Fibroblast of pulmonary artery (primary cell): ENCODE measurements at regions not wholly inside any gene's neighbourhood (a gene's known extent, or its start where the extent isn't known, plus 50 kb on each side); places are given as distances from the start of the nearest gene placed in this dataset.

Source experiments
- DNase-seq: peaks from one replicate; pipeline ENCODE4 v3.0.0-alpha.2; 2010; ENCODE audit warnings: low read depth
- H3K4me3 ChIP-seq: replicated peaks from 2 replicates; pipeline ENCODE4 v1.5.1; 2011; ENCODE audit warnings: low read depth, mild to moderate bottlenecking, control low read depth, low read length, moderate library complexity
- TF ChIP-seq, protein P1 (sequence below): IDR thresholded peaks from 2 replicates; pipeline ENCODE4 v1.5.1; 2011; ENCODE audit warnings: mild to moderate bottlenecking, control low read depth, low read length, inconsistent platforms; ENCODE audit errors: missing control alignments

DNA sequence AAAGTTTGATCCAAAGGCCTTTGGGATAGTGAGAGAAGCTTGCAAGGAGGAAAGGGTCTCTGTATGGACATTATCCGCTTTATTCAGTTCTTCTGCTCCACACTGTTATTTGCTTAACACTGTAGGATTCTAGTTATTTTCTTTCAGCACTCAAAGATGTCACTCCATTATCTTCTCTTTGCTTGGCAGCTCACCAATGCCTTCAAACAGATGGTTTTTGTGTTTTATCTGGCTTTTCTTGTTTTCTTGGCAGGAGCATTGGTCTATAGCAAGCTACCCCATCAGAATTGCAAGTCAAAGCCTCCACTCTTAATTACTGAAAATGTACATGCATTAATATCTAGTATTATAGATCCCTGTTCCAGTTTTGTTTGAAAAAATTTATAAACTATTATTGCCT lies 138.8 kb downstream of the EVA1A start:
- TF ChIP-seq, protein P1, sequence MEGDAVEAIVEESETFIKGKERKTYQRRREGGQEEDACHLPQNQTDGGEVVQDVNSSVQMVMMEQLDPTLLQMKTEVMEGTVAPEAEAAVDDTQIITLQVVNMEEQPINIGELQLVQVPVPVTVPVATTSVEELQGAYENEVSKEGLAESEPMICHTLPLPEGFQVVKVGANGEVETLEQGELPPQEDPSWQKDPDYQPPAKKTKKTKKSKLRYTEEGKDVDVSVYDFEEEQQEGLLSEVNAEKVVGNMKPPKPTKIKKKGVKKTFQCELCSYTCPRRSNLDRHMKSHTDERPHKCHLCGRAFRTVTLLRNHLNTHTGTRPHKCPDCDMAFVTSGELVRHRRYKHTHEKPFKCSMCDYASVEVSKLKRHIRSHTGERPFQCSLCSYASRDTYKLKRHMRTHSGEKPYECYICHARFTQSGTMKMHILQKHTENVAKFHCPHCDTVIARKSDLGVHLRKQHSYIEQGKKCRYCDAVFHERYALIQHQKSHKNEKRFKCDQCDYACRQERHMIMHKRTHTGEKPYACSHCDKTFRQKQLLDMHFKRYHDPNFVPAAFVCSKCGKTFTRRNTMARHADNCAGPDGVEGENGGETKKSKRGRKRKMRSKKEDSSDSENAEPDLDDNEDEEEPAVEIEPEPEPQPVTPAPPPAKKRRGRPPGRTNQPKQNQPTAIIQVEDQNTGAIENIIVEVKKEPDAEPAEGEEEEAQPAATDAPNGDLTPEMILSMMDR: no peak
- no peak overlapping the region for H3K4me3 ChIP-seq
- DNase-seq: no peak

DNA sequence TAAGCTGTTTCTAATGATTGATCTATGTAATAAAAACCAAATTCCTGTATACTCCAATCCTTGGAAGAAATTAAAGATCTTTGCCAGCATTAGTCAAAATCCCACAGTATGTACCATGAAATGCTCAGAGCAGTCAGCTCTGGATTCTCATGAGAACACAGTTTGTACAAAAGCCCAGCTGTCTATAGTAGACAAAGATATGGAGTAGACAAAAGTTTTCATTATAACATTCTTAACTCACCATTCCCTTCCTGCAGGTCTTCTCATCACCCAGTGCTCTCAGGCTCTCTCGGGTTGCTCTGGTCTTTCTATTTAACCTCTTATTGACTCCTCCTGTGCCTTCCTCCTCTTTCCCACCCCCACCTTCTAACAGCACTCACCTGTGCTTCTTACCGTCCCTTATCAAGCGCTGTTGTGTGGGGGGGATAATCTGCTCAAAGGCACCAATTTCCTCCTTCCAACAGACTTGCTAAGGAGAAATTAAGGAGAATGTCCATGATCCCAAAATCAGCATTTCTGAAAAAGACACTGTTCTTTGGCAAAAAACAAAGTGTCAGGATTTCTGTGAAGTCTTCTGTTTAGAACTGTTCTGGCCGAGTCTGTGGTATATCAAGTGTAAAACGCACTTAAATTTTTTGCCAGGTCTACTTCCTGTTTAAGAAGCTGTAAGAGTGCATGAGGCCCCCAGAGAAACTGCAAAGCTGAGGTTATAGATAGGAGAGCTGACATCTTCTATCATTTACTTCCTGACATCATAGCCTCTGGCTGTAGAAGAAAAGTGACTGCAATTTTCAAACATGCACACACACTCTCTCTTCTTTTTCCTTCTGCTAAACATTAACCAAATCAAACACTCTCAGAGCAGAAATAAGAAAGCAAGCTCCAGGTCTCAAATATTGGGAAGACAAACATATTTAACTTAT lies 144.1 kb downstream of the EVA1A start:
- DNase-seq: no peak
- TF ChIP-seq, protein P1: no peak
- no peak overlapping the region for H3K4me3 ChIP-seq

DNA sequence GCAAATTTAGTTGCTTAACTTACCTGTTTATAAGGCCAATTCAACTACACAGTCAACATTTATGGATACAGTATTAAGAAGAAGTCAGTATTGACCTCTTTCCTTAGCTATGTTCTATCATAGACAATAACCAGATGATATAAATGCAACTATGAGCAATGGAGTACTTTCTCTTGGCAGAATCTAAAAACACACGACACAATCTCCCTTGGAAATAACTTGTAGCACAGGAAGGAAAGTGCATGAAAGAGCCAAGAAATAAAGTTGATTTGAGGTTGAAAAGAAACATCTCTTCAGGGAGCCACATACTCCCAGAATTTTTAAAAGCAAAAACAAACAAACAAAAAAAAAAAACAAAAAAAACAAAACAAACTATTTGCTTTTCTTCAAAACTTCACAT lies 145.0 kb downstream of the EVA1A start:
- no peak overlapping the region for H3K4me3 ChIP-seq
- TF ChIP-seq, protein P1: no peak
- no peak for DNase-seq

DNA sequence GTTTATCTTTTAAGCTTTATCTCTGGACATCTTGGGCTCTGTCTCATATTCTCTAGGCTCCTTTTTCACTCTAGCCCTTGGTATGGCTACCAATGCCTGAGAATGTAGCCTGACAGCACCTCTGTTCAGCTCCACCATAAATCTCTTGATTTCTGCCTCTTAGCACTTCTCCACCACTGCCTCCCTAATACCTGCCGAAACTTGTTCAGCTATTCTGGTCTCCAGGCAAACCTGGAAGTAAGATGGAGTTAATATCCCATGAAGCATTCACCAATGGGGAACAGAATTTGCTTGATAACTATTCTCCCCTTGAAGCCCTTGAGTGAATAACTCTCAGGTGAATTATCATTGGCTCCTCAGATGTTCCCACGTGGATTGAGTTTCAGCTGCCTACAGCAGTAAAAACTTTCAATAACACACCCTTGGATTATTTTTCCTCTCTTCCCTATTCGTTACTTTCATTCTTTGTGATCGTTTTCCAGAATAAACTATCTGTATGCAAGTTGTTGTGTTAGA lies 145.6 kb downstream of the EVA1A start:
- no peak for DNase-seq
- no peak overlapping the region for H3K4me3 ChIP-seq
- TF ChIP-seq, protein P1: no peak

DNA sequence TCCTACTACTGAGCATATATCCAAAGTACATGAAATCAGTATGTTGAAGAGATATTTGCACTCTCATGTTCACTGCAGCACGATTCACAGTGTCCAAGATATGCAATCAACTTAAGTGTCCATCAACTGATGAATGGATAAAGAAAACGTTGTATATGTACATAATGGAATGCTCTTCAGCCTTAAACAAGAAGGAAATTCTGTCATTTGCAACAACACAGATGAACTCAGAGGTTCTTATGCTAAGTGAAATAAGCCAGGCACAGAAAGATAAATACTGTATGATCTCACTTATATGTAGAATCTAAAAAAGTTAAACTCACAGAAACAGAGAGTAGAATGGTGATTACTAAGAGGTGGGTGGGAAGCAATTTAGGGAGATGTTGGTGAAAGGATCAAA lies 149.2 kb downstream of the EVA1A start:
- DNase-seq: no peak
- no peak overlapping the region for H3K4me3 ChIP-seq
- TF ChIP-seq, protein P1: no peak

DNA sequence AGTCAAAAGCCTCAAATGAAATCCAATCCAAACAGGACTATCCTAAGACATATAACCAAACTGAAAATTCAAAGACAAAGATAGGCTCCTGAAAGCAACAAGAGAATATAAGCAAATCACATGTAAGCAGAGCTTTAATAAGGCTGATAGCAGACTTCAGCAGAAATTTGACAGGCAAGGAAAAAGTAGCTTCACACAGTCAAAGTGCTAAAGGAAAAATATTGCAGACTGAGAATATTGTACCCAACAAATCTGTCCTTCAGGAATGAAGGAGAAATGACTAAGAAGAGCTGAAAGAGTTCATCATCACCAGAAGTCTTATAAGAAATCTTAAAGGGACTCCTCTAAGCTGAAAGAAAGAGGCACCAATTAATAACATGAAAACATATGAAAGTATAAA lies 150.0 kb downstream of the EVA1A start:
- TF ChIP-seq, protein P1: no peak
- no peak overlapping the region for H3K4me3 ChIP-seq
- DNase-seq: no peak

DNA sequence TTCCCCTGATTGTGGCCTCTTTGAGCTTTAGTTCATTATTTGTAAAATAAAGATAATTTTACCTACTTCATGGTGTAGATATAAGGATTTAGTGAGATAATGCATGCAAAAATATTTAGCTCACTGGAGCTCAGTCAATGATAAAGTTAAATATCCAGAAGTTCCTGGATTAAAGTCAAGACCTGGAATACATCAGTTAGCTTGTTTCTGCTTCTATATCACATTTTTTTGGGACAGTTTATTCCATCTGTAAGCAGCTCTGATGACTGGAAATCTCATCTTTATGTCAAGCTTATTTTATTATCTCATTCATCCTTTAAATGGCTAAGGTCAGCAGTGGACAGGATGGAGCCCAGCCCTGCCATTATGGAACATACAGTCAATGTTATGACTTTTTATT lies 152.0 kb downstream of the EVA1A start:
- no peak for DNase-seq
- TF ChIP-seq, protein P1: no peak
- no peak overlapping the region for H3K4me3 ChIP-seq
